HL-60 (cell line): ENCODE measurements at regions not wholly inside any gene's neighbourhood (a gene's known extent, or its start where the extent isn't known, plus 50 kb on each side); places are given as distances from the start of the nearest gene placed in this dataset.

Experiments
- CTCF ChIP-seq: IDR thresholded peaks from one replicate; pipeline ENCODE4 v1.5.1; 2011; ENCODE audit warnings: low read length, control low read depth, inconsistent platforms; ENCODE audit not compliant: insufficient read depth
- POLR2AphosphoS5 ChIP-seq: IDR thresholded peaks from 2 replicates; pipeline ENCODE4 v1.6.1; 2012; ENCODE audit warnings: low read depth

GRCh38 chr17:72427761-72428109 lies 306.9 kb downstream of the SOX9 start:
- TF ChIP-seq POLR2AphosphoS5 = no peak
- TF ChIP-seq CTCF = no peak
